H1 (cell line): ENCODE measurements at regions not wholly inside any gene's neighbourhood (a gene's known extent, or its start where the extent isn't known, plus 50 kb on each side); places are given as distances from the start of the nearest gene placed in this dataset.

ENCODE experiments used
- CTCF ChIA-PET: fragments of 300-600 bp; sonication (Branson Sonifier 250); formaldehyde crosslinking; loops from one replicate; lab custom pipeline; 2021; ENCODE audit not compliant: partially characterized antibody; lab: Charles Lee
- POLR2A ChIA-PET: fragments of 300-600 bp; sonication (Branson Sonifier 250); formaldehyde crosslinking; loops from one replicate; lab custom pipeline; 2021; ENCODE audit warnings: inconsistent platforms; ENCODE audit not compliant: partially characterized antibody; lab: Charles Lee
- DNase-seq, 2 experiments: peaks; one replicate each; pipeline versions ENCODE4 v3.0.0 to v3.0.0-alpha.2; 2010 to 2022; ENCODE audit warnings: low spot score in 2 of 2, low read depth in 1 of 2, mixed read lengths in 1 of 2
- FAIRE-seq: peaks from 2 replicates; lab custom pipeline; 2011; peaks lifted over from hg19 to GRCh38; lab: Jason Lieb, UNC
- H2AFZ ChIP-seq: 2 replicates; pipeline ENCODE4 v1.8.1; 2012; ENCODE audit warnings: low read length, inconsistent platforms
- H2AK5ac ChIP-seq: 2 replicates; pipeline ENCODE4 v1.6.1; 2013; ENCODE audit warnings: low read depth, low read length
- H2BK120ac ChIP-seq: replicated peaks from 2 replicates; pipeline ENCODE3; 2013; ENCODE audit warnings: low read depth, low read length, inconsistent platforms
- H2BK12ac ChIP-seq: 2 replicates; pipeline ENCODE4 v1.6.1; 2013; ENCODE audit warnings: low read depth, low read length
- H2BK15ac ChIP-seq: 2 replicates; pipeline ENCODE4 v1.6.1; 2013; ENCODE audit warnings: low read length
- H2BK20ac ChIP-seq: 2 replicates; pipeline ENCODE4 v1.6.1; 2013; ENCODE audit warnings: low read length
- H2BK5ac ChIP-seq: 2 replicates; pipeline ENCODE4 v1.6.1; 2013; ENCODE audit warnings: low read depth, low read length
- H3K14ac ChIP-seq: 2 replicates; pipeline ENCODE4 v1.6.1; 2013; ENCODE audit warnings: inconsistent platforms; ENCODE audit not compliant: insufficient read length
- H3K18ac ChIP-seq: 2 replicates; pipeline ENCODE4 v1.6.1; 2013; ENCODE audit warnings: low read length; ENCODE audit errors: extremely low read depth
- H3K23ac ChIP-seq: 2 replicates; pipeline ENCODE4 v1.6.1; 2013; ENCODE audit warnings: inconsistent platforms; ENCODE audit not compliant: insufficient read length
- H3K23me2 ChIP-seq: 2 replicates; pipeline ENCODE4 v1.6.1; 2013; ENCODE audit warnings: low read depth, low read length
- H3K27ac ChIP-seq: 2 replicates; pipeline ENCODE4 v1.6.1; 2011; ENCODE audit warnings: low read depth, low read length, inconsistent platforms
- H3K27me3 ChIP-seq, 4 experiments: replicated peaks in 1 of 4; 1 replicate in 1 of 4; 2 replicates in 3 of 4; pipeline versions ENCODE4 v1.6.1 to v1.8.1; 2011 to 2013; ENCODE audit warnings: low read length in 3 of 4, mild to moderate bottlenecking in 3 of 4, inconsistent platforms in 2 of 4, mixed read lengths in 2 of 4, moderate library complexity in 1 of 4; ENCODE audit not compliant: control insufficient read depth in 3 of 4, insufficient read depth in 3 of 4; ENCODE audit errors: extremely low read depth in 1 of 4
- H3K36me3 ChIP-seq, 4 experiments: 2 replicates each; pipeline versions ENCODE4 v1.6.1 to v1.8.1; 2011 to 2013; ENCODE audit warnings: mild to moderate bottlenecking in 4 of 4, low read length in 3 of 4, moderate library complexity in 2 of 4, control low read depth in 1 of 4, inconsistent platforms in 1 of 4; ENCODE audit not compliant: insufficient read depth in 4 of 4, control insufficient read depth in 2 of 4
- H3K4ac ChIP-seq: replicated peaks from 2 replicates; pipeline ENCODE3; 2013; ENCODE audit warnings: low read length, low read depth, mixed read lengths, inconsistent platforms; ENCODE audit not compliant: insufficient read length
- H3K4me1 ChIP-seq, 4 experiments: replicated peaks in 1 of 4; 1 replicate in 1 of 4; 2 replicates in 3 of 4; pipeline versions ENCODE4 v1.6.1 to v1.8.1; 2011 to 2013; ENCODE audit warnings: low read length in 3 of 4, inconsistent platforms in 2 of 4, mixed read lengths in 1 of 4; ENCODE audit not compliant: insufficient read depth in 4 of 4, control insufficient read depth in 3 of 4
- H3K4me2 ChIP-seq, 2 experiments: 2 replicates each; pipeline versions ENCODE4 v1.6.1 to v1.8.1; 2011 to 2013; ENCODE audit warnings: low read depth in 2 of 2, low read length in 2 of 2, control low read depth in 1 of 2, inconsistent platforms in 1 of 2, mild to moderate bottlenecking in 1 of 2; ENCODE audit not compliant: insufficient read depth in 1 of 2
- H3K4me3 ChIP-seq, 4 experiments: fragments of 200-600, 300-600 bp in 1 of 4; sonication (generic), shearing (Covaris generic), sonication (Bioruptor Twin) in 1 of 4; 2 replicates each; pipeline versions ENCODE4 v1.5.1 to v1.8.1; 2011 to 2016; ENCODE audit warnings: low read length in 4 of 4, low read depth in 3 of 4, control low read depth in 2 of 4, inconsistent platforms in 2 of 4, mild to moderate bottlenecking in 2 of 4, mixed read lengths in 1 of 4, moderate library complexity in 1 of 4; ENCODE audit not compliant: insufficient read depth in 2 of 4; ENCODE audit errors: extremely low read depth in 1 of 4
- H3K56ac ChIP-seq: replicated peaks from 2 replicates; pipeline ENCODE3; 2013; ENCODE audit warnings: low read depth, mild to moderate bottlenecking, mixed read lengths, low read length, inconsistent platforms; ENCODE audit not compliant: insufficient read length
- H3K79me1 ChIP-seq: 2 replicates; pipeline ENCODE4 v1.6.1; 2013; ENCODE audit warnings: low read depth, low read length, control low read depth
- H3K79me2 ChIP-seq, 2 experiments: 2 replicates each; pipeline versions ENCODE4 v1.6.1 to v1.8.1; 2012 to 2013; ENCODE audit warnings: low read length in 2 of 2, mild to moderate bottlenecking in 2 of 2, inconsistent platforms in 1 of 2; ENCODE audit not compliant: insufficient read depth in 2 of 2, control insufficient read depth in 1 of 2
- H3K9ac ChIP-seq, 4 experiments: replicated peaks in 1 of 4; 1 replicate in 1 of 4; 2 replicates in 3 of 4; pipeline versions ENCODE4 v1.6.1 to v1.8.1; 2011 to 2013; ENCODE audit warnings: low read depth in 3 of 4, low read length in 3 of 4, control low read depth in 2 of 4, mild to moderate bottlenecking in 2 of 4, moderate library complexity in 2 of 4, inconsistent platforms in 1 of 4; ENCODE audit errors: extremely low read depth in 1 of 4
- H3K9me3 ChIP-seq, 2 experiments: 2 replicates each; pipeline versions ENCODE4 v1.6.1 to v1.8.1; 2012 to 2013; ENCODE audit warnings: mild to moderate bottlenecking in 2 of 2, moderate library complexity in 2 of 2, control low read depth in 1 of 2, inconsistent platforms in 1 of 2, low read depth in 1 of 2, low read length in 1 of 2, mixed read lengths in 1 of 2; ENCODE audit not compliant: insufficient read depth in 2 of 2
- H4K20me1 ChIP-seq, 2 experiments: replicated peaks in 1 of 2; 2 replicates each; pipeline versions ENCODE3 to v1.8.1; 2011 to 2013; ENCODE audit warnings: inconsistent platforms in 2 of 2, low read length in 2 of 2, mild to moderate bottlenecking in 1 of 2; ENCODE audit not compliant: insufficient read depth in 2 of 2, control insufficient read depth in 1 of 2
- H4K5ac ChIP-seq: 2 replicates; pipeline ENCODE4 v1.6.1; 2013; ENCODE audit warnings: low read length, low read depth, mixed read lengths, inconsistent platforms; ENCODE audit not compliant: insufficient read length
- H4K8ac ChIP-seq: 2 replicates; pipeline ENCODE4 v1.8.0; 2013; ENCODE audit warnings: mild to moderate bottlenecking, moderate library complexity, low read length, inconsistent platforms; ENCODE audit not compliant: insufficient read depth; ENCODE audit errors: extremely low read depth
- H4K91ac ChIP-seq: replicated peaks from 2 replicates; pipeline ENCODE3; 2013; ENCODE audit warnings: low read length, mixed read lengths, inconsistent platforms; ENCODE audit not compliant: insufficient read length
- RXRA ChIP-seq: IDR thresholded peaks from 2 replicates; pipeline ENCODE4 v1.6.1; 2011; ENCODE audit warnings: low read depth, mild to moderate bottlenecking, low read length, moderate library complexity; ENCODE audit not compliant: insufficient read depth
- TEAD4 ChIP-seq: IDR thresholded peaks from 2 replicates; pipeline ENCODE4 v1.6.1; 2012; ENCODE audit warnings: low read depth, low read length, inconsistent platforms, mixed read lengths
- WGBS, 2 experiments: shearing (Covaris generic) in 1 of 2; methylation state at CpG; one replicate each; pipeline versions ENCODE4 v1.1.6 to v1.1.7; 2013 to 2015; ENCODE audit warnings: low lambda C conversion rate in 2 of 2, mixed read lengths in 2 of 2, inconsistent platforms in 1 of 2, low coverage in 1 of 2, missing lambda C conversion rate in 1 of 2; ENCODE audit not compliant: insufficient replicate concordance in 2 of 2, insufficient coverage in 1 of 2, insufficient read length in 1 of 2; ENCODE audit errors: extremely low coverage in 1 of 2, missing lambda C conversion rate in 1 of 2; 5-methylcytosine and 5-hydroxymethylcytosine counted together

GRCh38 chr11:90500922-90501568 is 278.2 kb upstream of the CHORDC1 start:
- H3K4me3 ChIP-seq = no peak overlapping the region
- H2BK120ac ChIP-seq = no peak overlapping the region
- no peaks in the 10 kb centered on the region for H3K36me3 ChIP-seq
- no peak overlapping the region for H3K56ac ChIP-seq
- H3K4ac ChIP-seq = no peak overlapping the region
- H2AFZ ChIP-seq = no peak overlapping the region
- no peaks in the 10 kb centered on the region for H3K23me2 ChIP-seq
- no peak overlapping the region for H2BK12ac ChIP-seq
- POLR2A ChIA-PET = no interaction called here
- H3K4me1 ChIP-seq = no peaks in the 10 kb centered on the region
- no peaks in the 10 kb centered on the region for H3K27me3 ChIP-seq
- TF ChIP-seq TEAD4 = no peak
- TF ChIP-seq RXRA = no peak
- TF ChIP-seq, all 59 proteins: peak for 0
- Histone ChIP-seq H4K8ac (no peak overlapping the region), H3K14ac (no peak overlapping the region), H4K5ac (no peak overlapping the region), H3K18ac (no peak overlapping the region), H3K23ac (no peak overlapping the region), H4K20me1 (no peaks in the 10 kb centered on the region), H3K9ac (no peak overlapping the region), H4K91ac (no peak overlapping the region), H2BK20ac (no peak overlapping the region), H3K79me1 (no peaks in the 10 kb centered on the region), H2BK5ac (no peak overlapping the region), H2AK5ac (no peak overlapping the region), H3K9me3 (no peaks in the 10 kb centered on the region), H3K79me2 (no peaks in the 10 kb centered on the region), H3K4me2 (no peak overlapping the region), H2BK15ac (no peak overlapping the region), H3K27ac (no peak overlapping the region)
- FAIRE-seq (no peak), DNase-seq (no peak)
- CTCF ChIA-PET = no interaction called here
- WGBS, 2 experiments = 91% methylated on average over 5 of the region's 5 CpGs; no CpG with 5 or more reads in 1 of the 2 experiments
